IgD-negative memory B cell (primary cell): ENCODE measurements at regions not wholly inside any gene's neighbourhood (a gene's known extent, or its start where the extent isn't known, plus 50 kb on each side); places are given as distances from the start of the nearest gene placed in this dataset.
"Not testable (repeated sequence)": the region's sequence is repeated elsewhere in the genome, so short reads cannot be mapped to it uniquely, and the experiment has no call there.

Source experiments
- H3K27ac Mint-ChIP-seq, 3 donors: one replicate each; pipeline ENCODE4 v1.8.0; 2020 to 2022; ENCODE audit warnings: mild to moderate bottlenecking in 3 of 3, mixed read lengths in 3 of 3, moderate library complexity in 1 of 3
- H3K27me3 Mint-ChIP-seq: one replicate; pipeline ENCODE4 v1.8.0; 2021; ENCODE audit warnings: mixed read lengths
- H3K36me3 Mint-ChIP-seq: one replicate; pipeline ENCODE4 v1.8.0; 2020; ENCODE audit warnings: mild to moderate bottlenecking, mixed read lengths
- H3K4me1 Mint-ChIP-seq, 3 donors: one replicate each; pipeline ENCODE4 v1.8.0; 2020 to 2022; ENCODE audit warnings: mixed read lengths in 3 of 3, mild to moderate bottlenecking in 1 of 3
- H3K4me3 Mint-ChIP-seq, 4 donors: one replicate each; pipeline ENCODE4 v1.8.0; 2020 to 2022; ENCODE audit warnings: mild to moderate bottlenecking in 4 of 4, mixed read lengths in 4 of 4, moderate library complexity in 3 of 4
- H3K9me3 Mint-ChIP-seq, 3 donors: one replicate each; pipeline ENCODE4 v1.8.0; 2020 to 2021; ENCODE audit warnings: mixed read lengths in 3 of 3, mild to moderate bottlenecking in 1 of 3

GRCh38 chr5:124044613-124045012 lies 532.6 kb downstream of the CSNK1G3 start:
- Mint-ChIP-seq H3K27me3 (no peaks in the 10 kb centered on the region), H3K4me1 (no peaks in the 10 kb centered on the region), H3K9me3 (peaks cover 2 to 17% (median 4%) of the 10 kb centered on the region in 3 donors), H3K4me3 (no peak overlapping the region), H3K36me3 (no peaks in the 10 kb centered on the region), H3K27ac (no peak overlapping the region)

GRCh38 chr5:124043456-124043855 lies 531.5 kb downstream of the CSNK1G3 start:
- Mint-ChIP-seq H3K27ac (no peak overlapping the region), H3K27me3 (no peaks in the 10 kb centered on the region), H3K4me3 (no peak overlapping the region), H3K4me1 (no peaks in the 10 kb centered on the region), H3K36me3 (no peaks in the 10 kb centered on the region), H3K9me3 (peaks cover 0 to 17% (median 4%) of the 10 kb centered on the region in 3 donors)

DNA sequence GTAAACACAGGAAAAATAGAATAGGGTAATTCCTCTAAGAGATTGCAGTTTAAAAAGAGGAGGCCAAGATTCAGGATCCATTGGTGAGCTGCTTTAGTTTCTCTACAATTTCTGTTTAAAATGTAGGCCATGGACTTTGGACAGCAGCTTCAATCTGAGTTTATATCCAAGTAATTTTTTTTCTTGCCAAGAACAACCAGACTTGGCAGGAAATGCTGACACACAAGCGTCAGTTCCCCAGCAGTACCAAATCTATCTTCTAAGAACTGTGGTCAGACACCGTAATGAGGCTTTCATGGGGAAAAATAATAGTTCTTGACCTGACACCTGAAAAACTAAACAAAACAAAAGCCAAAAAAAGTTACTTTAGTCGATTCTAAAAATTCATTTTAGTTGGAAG lies 528.8 kb downstream of the CSNK1G3 start:
- no peak overlapping the region for H3K27ac Mint-ChIP-seq
- H3K4me1 Mint-ChIP-seq, result peaks cover 0 to 9% (median 0%) of the 10 kb centered on the region in 3 donors
- H3K9me3 Mint-ChIP-seq, result peaks cover 0 to 21% (median 4%) of the 10 kb centered on the region in 3 donors
- H3K27me3 Mint-ChIP-seq, result no peaks in the 10 kb centered on the region
- H3K4me3 Mint-ChIP-seq, result no peak overlapping the region
- no peaks in the 10 kb centered on the region for H3K36me3 Mint-ChIP-seq

DNA sequence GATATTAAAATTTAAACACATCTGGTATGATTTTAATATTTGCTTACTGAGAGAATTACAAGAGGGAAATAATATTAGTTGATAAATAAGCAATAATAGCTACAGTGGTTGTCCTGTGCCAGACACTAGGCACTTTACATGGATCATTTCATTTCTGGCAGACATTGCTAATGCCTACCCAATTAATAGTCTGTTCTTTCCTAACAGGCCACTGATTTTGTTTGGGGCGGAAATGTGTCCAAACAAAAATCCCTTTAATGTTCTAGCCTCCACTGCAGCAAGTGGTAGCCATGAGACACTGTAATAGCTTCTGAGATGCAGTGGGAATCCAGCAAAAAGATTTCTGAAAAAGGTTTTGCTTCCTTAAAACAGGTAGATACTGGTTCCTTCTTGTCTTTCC lies 527.4 kb downstream of the CSNK1G3 start:
- H3K4me1 Mint-ChIP-seq, result peaks cover 7 to 19% (median 9%) of the 10 kb centered on the region in 3 donors
- no peaks in the 10 kb centered on the region for H3K36me3 Mint-ChIP-seq
- no peaks in the 10 kb centered on the region for H3K27me3 Mint-ChIP-seq
- H3K9me3 Mint-ChIP-seq, result peaks cover 0 to 21% (median 4%) of the 10 kb centered on the region in 3 donors
- H3K27ac Mint-ChIP-seq, result no peak overlapping the region
- no peak overlapping the region for H3K4me3 Mint-ChIP-seq

DNA sequence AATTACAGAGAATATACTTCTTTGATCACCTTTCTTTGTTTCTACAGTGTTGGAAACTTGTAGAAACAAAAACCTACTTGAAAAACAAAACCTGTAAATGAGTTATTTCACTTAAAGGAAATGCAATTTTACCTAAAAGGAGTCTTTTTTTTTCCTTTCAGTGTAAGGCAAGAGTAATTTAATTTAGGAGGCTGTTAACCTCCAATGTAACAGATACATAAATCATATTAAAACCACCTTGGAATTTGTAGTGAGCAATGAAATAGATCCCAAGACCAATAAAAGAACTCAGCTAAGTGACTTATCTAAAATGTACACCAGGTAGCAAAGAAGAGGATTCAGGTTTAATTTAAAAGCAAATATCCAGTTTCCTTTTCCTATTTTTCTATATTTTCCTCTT lies 524.8 kb downstream of the CSNK1G3 start:
- H3K27me3 Mint-ChIP-seq, result no peaks in the 10 kb centered on the region
- peaks cover 12 to 27% (median 18%) of the 10 kb centered on the region in 3 donors for H3K4me1 Mint-ChIP-seq
- H3K27ac Mint-ChIP-seq, result no peak overlapping the region
- H3K36me3 Mint-ChIP-seq, result no peaks in the 10 kb centered on the region
- H3K9me3 Mint-ChIP-seq, result peaks cover 0 to 21% (median 2%) of the 10 kb centered on the region in 3 donors
- H3K4me3 Mint-ChIP-seq, result peak overlapping the region in 1 of 4 donors; percentile 12

- Mint-ChIP-seq H3K27ac (peak overlapping the region in 2 of 3 donors; percentile 8 to 86), H3K36me3 (no peaks in the 10 kb centered on the region), H3K4me1 (peaks cover 12 to 27% (median 18%) of the 10 kb centered on the region in 3 donors), H3K27me3 (no peaks in the 10 kb centered on the region), H3K4me3 (peak overlapping the region in 2 of 4 donors; percentile 68 to 78), H3K9me3 (peaks cover 0 to 4% (median 0%) of the 10 kb centered on the region in 3 donors)
These were observed 523.0 kb downstream of the CSNK1G3 start for GRCh38 chr5:124034963-124035362.

- H3K36me3 Mint-ChIP-seq, result no peaks in the 10 kb centered on the region
- H3K4me3 Mint-ChIP-seq, result peak overlapping the region in 3 of 4 donors; percentile 21 to 68 (median 30)
- H3K27me3 Mint-ChIP-seq, result no peaks in the 10 kb centered on the region
- H3K27ac Mint-ChIP-seq, result peak overlapping the region in 2 of 3 donors; percentile 32 to 86
- H3K9me3 Mint-ChIP-seq, result peaks cover 0 to 4% (median 0%) of the 10 kb centered on the region in 3 donors
- peaks cover 12 to 27% (median 18%) of the 10 kb centered on the region in 3 donors for H3K4me1 Mint-ChIP-seq
These were observed 522.2 kb downstream of the CSNK1G3 start for GRCh38 chr5:124034083-124034700.

DNA sequence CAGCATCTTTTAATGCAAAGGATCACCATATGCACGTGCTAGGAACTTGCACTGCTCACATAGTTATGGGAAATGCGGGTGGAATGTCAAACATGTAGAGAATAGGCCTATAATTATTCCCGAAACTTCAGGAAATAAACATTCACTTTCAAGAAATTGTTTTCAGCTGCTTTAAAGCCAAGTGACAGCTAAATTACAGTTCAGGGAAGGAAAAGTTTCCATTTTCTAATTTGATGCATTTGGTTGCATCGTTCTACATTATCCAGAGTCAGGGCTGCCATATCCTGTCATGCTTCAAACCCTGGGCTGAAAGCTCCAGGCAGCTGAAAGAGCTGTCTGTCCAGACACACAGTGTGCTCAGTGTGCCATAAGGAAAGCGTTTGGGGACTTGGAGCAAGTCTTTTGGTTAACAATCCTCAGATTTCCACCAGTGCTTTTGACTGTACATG lies 518.1 kb downstream of the CSNK1G3 start:
- Mint-ChIP-seq H3K9me3 (peaks cover 0 to 2% (median 0%) of the 10 kb centered on the region in 3 donors), H3K36me3 (no peaks in the 10 kb centered on the region), H3K27me3 (peaks cover 1% of the 10 kb centered on the region), H3K4me3 (no peak overlapping the region), H3K4me1 (peaks cover 10 to 16% (median 14%) of the 10 kb centered on the region in 3 donors), H3K27ac (no peak overlapping the region)

DNA sequence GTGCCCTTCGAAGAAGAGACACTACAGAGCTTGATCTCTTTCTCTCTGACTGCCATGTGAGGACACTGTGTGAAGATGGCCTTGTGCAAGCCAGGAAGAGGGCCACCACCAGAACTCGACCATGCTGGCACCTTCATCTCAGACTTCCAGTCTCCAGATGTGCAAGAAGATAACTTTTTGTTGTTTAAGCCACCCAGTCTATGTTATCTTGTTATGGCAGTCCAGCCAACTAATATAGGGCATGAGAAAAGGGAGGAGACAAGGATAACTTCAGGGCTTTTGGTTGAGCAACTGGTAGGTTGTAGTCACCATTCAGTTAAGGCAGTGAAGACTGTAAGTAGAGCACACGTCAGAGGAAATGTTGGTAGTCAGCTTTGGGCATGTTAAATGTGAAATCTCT lies 515.5 kb downstream of the CSNK1G3 start:
- peaks cover 1% of the 10 kb centered on the region for H3K27me3 Mint-ChIP-seq
- H3K4me1 Mint-ChIP-seq, result no peaks in the 10 kb centered on the region
- no peak overlapping the region for H3K4me3 Mint-ChIP-seq
- no peaks in the 10 kb centered on the region for H3K36me3 Mint-ChIP-seq
- H3K27ac Mint-ChIP-seq, result no peak overlapping the region
- H3K9me3 Mint-ChIP-seq, result peaks cover 0 to 2% (median 0%) of the 10 kb centered on the region in 3 donors

DNA sequence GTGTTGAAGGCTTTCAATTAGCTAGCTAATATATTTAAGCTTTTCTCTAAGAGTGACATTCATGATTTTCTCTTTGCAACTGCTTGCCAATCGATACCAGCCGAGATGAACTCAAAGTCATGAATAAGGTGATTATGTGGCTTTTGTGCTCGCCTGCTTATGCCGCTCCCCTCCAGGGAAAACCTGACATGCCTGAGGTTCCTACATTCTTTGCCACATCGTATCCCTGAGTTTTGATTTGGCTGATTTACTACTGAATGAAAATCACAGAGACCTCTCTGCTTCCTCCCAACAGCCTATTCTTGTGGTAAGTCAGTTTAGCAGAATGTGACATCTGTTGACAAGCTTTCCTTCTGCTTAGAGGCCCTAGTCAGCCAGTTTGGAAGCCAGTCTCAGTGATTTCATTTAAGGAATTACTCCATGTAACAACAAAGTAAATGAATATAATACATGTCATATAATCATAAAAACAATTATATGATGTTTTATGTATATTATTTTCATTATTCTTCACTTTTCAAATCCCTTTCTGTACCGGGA lies 513.4 kb downstream of the CSNK1G3 start:
- Mint-ChIP-seq H3K4me3 (no peak overlapping the region), H3K4me1 (no peaks in the 10 kb centered on the region), H3K27me3 (peaks cover 1% of the 10 kb centered on the region), H3K9me3 (peaks cover 1 to 9% (median 2%) of the 10 kb centered on the region in 3 donors), H3K36me3 (no peaks in the 10 kb centered on the region), H3K27ac (no peak overlapping the region)

GRCh38 chr5:124022966-124023365 lies 511.0 kb downstream of the CSNK1G3 start:
- Mint-ChIP-seq H3K27ac (no peak overlapping the region), H3K36me3 (no peaks in the 10 kb centered on the region), H3K4me3 (no peak overlapping the region), H3K27me3 (peaks cover 1% of the 10 kb centered on the region), H3K4me1 (no peaks in the 10 kb centered on the region), H3K9me3 (peaks cover 2 to 15% (median 8%) of the 10 kb centered on the region in 3 donors)

DNA sequence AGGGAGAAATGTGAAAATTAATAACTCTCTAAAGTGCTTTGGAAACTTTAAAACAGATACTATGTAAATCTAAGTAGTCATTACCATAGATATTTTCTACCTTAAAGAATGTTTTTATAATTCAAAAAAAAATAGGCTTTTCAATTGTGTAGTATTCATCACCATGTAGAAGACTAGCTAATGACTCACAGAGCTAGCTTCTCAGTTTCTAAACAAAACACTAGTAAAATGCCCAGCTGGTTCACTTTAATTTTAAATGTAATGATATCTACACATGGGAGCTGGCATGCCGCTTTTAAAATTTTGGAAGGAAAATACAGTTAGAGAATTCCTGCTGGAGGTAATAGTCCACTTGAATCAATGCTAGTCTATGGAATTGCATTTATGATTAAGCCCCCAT lies 509.8 kb downstream of the CSNK1G3 start:
- Mint-ChIP-seq H3K36me3 (no peaks in the 10 kb centered on the region), H3K4me3 (no peak overlapping the region), H3K4me1 (no peaks in the 10 kb centered on the region)

GRCh38 chr5:124021066-124021641 lies 509.2 kb downstream of the CSNK1G3 start:
- H3K36me3 Mint-ChIP-seq, result no peaks in the 10 kb centered on the region
- H3K4me1 Mint-ChIP-seq, result no peaks in the 10 kb centered on the region
- H3K27me3 Mint-ChIP-seq, result no peaks in the 10 kb centered on the region
- no peak overlapping the region for H3K27ac Mint-ChIP-seq
- H3K9me3 Mint-ChIP-seq, result peaks cover 2 to 15% (median 8%) of the 10 kb centered on the region in 3 donors
- H3K4me3 Mint-ChIP-seq, result no peak overlapping the region

More for the DNA sequence above, 509.8 kb downstream of the CSNK1G3 start:
- Mint-ChIP-seq H3K27me3 (no peaks in the 10 kb centered on the region), H3K9me3 (peaks cover 2 to 15% (median 8%) of the 10 kb centered on the region in 3 donors), H3K27ac (no peak overlapping the region)

DNA sequence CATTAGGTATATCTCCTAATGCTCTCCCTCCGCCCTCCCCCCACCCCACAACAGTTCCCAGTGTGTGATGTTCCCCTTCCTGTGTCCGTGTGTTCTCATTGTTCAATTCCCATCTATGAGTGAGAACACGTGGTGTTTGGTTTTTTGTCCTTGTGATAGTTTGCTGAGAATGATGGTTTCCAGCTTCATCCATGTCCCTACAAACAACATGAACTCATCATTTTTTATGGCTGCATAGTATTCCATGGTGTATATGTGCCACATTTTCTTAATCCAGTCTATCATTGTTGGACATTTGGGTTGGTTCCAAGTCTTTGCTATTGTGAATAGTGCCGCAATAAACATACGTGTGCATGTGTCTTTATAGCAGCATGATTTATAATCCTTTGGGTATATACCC lies 505.3 kb downstream of the CSNK1G3 start:
- not testable (repeated sequence) for H3K27ac Mint-ChIP-seq, H3K4me1 Mint-ChIP-seq, H3K27me3 Mint-ChIP-seq, H3K4me3 Mint-ChIP-seq, H3K36me3 Mint-ChIP-seq
- H3K9me3 Mint-ChIP-seq, result peaks cover 0 to 15% (median 9%) of the 10 kb centered on the region in 3 donors

DNA sequence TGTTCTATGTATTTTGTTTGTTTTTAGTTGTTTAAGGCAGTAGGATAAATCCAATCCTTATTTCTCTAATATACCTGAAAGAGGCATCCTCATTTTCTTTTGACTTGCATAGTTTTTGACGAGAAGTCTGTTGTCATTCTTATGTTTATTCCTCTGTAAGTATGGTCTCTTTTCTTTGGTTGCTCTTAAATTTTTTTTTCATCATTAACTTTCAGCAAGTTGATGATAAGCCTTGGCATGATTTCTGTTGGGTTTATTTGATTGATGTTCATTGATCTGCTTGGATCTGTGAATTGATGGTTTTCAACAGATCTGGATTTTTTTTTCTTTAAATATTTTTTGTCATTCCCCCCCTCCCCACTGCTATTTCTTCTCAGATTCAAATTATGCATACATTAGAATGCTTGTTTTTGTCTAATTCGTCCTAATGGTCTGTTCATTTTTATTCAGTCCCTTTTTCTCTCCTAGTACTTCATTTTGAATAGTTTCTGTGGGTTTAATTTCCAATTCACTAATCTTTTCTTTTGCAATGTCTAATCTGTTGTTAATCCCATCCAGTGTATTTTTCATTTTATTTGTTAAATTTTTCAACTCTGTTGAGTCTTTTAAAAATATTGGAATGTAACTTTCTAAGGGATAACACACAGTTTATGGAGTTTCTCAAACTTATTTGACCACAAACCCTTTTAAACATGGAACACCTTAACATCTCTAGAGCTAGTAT lies 495.9 kb downstream of the CSNK1G3 start:
- Mint-ChIP-seq H3K9me3 (peaks cover 6 to 28% (median 10%) of the 10 kb centered on the region in 3 donors), H3K4me1 (no peaks in the 10 kb centered on the region), H3K27ac (no peak overlapping the region), H3K27me3 (no peaks in the 10 kb centered on the region), H3K36me3 (peaks cover 1% of the 10 kb centered on the region), H3K4me3 (no peak overlapping the region)
